Right lobe of liver (tissue), 4 donors: ENCODE measurements at regions not wholly inside any gene's neighbourhood (a gene's known extent, or its start where the extent isn't known, plus 50 kb on each side); places are given as distances from the start of the nearest gene placed in this dataset.

ENCODE experiments used
- CTCF ChIP-seq, 4 donors: fragments of 200-600 bp in 3 of 4; fragments of 450-650 bp in 1 of 4; IDR thresholded peaks; one replicate each; pipeline versions ENCODE4 v1.5.1 to v1.8.0; 2016 to 2022; ENCODE audit warnings: antibody characterized with exemption in 4 of 4, mild to moderate bottlenecking in 2 of 4
- POLR2A ChIP-seq: fragments of 450-650 bp; IDR thresholded peaks from one replicate; pipeline ENCODE4 v1.6.1; 2017; ENCODE audit warnings: antibody characterized with exemption, mild to moderate bottlenecking
- donor health status: DM: no; HTN: no; CAD: no.
- donor health status: DM: no; HTN: no; CAD: no.
- donor health status: DM: no; HTN: yes; CAD: no.

- TF ChIP-seq CTCF (IDR thresholded peaks at IDR 0.05): no peak
- TF ChIP-seq POLR2A: no peak
These were observed 52.9 kb upstream of the CDH18 start for GRCh38 chr5:20040901-20041300.
